Esophagus muscularis mucosa (tissue), 4 donors: ENCODE measurements at regions not wholly inside any gene's neighbourhood (a gene's known extent, or its start where the extent isn't known, plus 50 kb on each side); places are given as distances from the start of the nearest gene placed in this dataset.

Source experiments
- DNase-seq: peaks from one replicate; pipeline ENCODE4 v3.0.0-alpha.2; 2017; ENCODE audit errors: extremely low spot score
- H3K27ac ChIP-seq, 4 donors: fragments of 200-600 bp; sonication (generic); replicated peaks in 1 of 4; 1 replicate in 3 of 4; 2 replicates in 1 of 4; pipeline ENCODE4 v1.5.1; 2016 to 2019; ENCODE audit warnings: mild to moderate bottlenecking in 1 of 4
- H3K27me3 ChIP-seq, 4 donors: fragments of 200-600 bp; sonication (generic); one replicate each; pipeline versions ENCODE4 v1.5.1 to v1.6.0; 2016 to 2019
- H3K36me3 ChIP-seq, 4 donors: fragments of 200-600 bp; sonication (generic); one replicate each; pipeline ENCODE4 v1.5.1; 2016 to 2019
- H3K4me1 ChIP-seq, 4 donors: fragments of 200-600 bp; sonication (generic); one replicate each; pipeline ENCODE4 v1.5.1; 2016 to 2019
- H3K4me3 ChIP-seq, 4 donors: fragments of 200-600 bp; sonication (generic); 1 replicate in 2 of 4; 2 replicates in 2 of 4; pipeline ENCODE4 v1.5.1; 2016 to 2019; ENCODE audit warnings: mild to moderate bottlenecking in 4 of 4, moderate library complexity in 1 of 4
- H3K9me3 ChIP-seq, 4 donors: fragments of 200-600 bp; sonication (generic); 1 replicate in 3 of 4; 2 replicates in 1 of 4; pipeline ENCODE4 v1.5.1; 2016 to 2019
- EP300 ChIP-seq: sonication (generic); formaldehyde crosslinking; IDR thresholded peaks from one replicate; pipeline ENCODE4 v1.6.1; 2017; ENCODE audit warnings: antibody characterized with exemption
- POLR2A ChIP-seq: fragments of 450-650 bp; IDR thresholded peaks from one replicate; pipeline ENCODE4 v1.6.1; 2017; ENCODE audit warnings: antibody characterized with exemption, moderate library complexity, mild to moderate bottlenecking, low read depth
- POLR2AphosphoS5 ChIP-seq, 2 donors: sonication (generic); formaldehyde crosslinking; IDR thresholded peaks; one replicate each; pipeline ENCODE4 v1.6.1; 2017; ENCODE audit warnings: antibody characterized with exemption in 2 of 2
- WGBS: methylation state at CpG from one replicate; pipeline ENCODE4 v1.1.5; 2018; 5-methylcytosine and 5-hydroxymethylcytosine counted together
- intact Hi-C: fragments of 100-400 bp; cut with DNase I; formaldehyde crosslinking; loops from one replicate; pipeline ENCODE4 v1.15.1; 2023
- TF ChIP-seq, protein P1 (sequence below), 3 experiments: fragments of 200-600 bp in 2 of 3; fragments of 450-650 bp in 1 of 3; sonication (generic) in 2 of 3; IDR thresholded peaks; one replicate each; pipeline ENCODE4 v1.5.1; 2017 to 2019; ENCODE audit warnings: antibody characterized with exemption in 3 of 3, mild to moderate bottlenecking in 2 of 3, moderate library complexity in 1 of 3

DNA sequence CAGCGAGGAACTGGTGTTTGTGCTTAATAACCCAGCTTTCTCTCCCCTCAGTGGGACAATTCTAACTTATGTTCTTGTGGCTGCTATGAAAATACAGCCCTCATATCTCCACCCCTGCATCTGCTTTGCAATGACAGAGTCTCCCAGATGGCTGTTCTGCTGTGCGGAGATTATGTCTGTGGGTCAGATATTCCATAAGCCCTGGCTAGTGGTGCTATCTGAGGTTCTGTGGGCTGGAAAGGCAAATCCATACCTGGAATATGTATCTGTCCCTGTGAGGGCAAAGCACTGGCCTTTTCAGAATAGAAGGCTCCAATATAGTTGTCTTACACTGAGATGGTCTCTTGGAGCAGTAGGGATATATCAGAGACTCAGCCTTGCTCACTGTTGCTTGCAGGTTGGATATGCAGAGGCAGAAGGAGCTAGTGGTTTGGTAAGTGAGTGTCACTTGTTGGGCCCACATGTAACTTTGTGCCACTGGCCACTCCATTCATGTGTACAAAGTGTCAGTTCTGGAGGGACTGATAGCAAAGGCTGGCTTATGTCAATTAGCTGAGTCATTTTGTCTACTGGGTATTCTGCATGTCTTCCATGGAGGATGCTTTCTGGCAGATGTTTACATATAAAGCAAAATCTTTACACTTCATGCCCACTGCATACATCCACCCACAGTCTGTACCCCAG is 246.6 kb downstream of the FAM76B start:
- Histone ChIP-seq H3K4me1 (peaks cover 0 to 6% (median 0%) of the 10 kb centered on the region in 4 donors), H3K36me3 (no peaks in the 10 kb centered on the region), H3K27me3 (no peaks in the 10 kb centered on the region), H3K27ac (no peak overlapping the region), H3K4me3 (no peak overlapping the region), H3K9me3 (no peaks in the 10 kb centered on the region)
- WGBS, result 88% methylated on average over 1 of the region's 2 CpGs
- TF ChIP-seq EP300, result no peak
- TF ChIP-seq, protein P1, sequence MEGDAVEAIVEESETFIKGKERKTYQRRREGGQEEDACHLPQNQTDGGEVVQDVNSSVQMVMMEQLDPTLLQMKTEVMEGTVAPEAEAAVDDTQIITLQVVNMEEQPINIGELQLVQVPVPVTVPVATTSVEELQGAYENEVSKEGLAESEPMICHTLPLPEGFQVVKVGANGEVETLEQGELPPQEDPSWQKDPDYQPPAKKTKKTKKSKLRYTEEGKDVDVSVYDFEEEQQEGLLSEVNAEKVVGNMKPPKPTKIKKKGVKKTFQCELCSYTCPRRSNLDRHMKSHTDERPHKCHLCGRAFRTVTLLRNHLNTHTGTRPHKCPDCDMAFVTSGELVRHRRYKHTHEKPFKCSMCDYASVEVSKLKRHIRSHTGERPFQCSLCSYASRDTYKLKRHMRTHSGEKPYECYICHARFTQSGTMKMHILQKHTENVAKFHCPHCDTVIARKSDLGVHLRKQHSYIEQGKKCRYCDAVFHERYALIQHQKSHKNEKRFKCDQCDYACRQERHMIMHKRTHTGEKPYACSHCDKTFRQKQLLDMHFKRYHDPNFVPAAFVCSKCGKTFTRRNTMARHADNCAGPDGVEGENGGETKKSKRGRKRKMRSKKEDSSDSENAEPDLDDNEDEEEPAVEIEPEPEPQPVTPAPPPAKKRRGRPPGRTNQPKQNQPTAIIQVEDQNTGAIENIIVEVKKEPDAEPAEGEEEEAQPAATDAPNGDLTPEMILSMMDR (IDR thresholded peaks at IDR 0.05), result no peak
- TF ChIP-seq POLR2AphosphoS5 (IDR thresholded peaks at IDR 0.05), result no peak
- TF ChIP-seq POLR2A, result no peak
- peak; percentile 68 for DNase-seq
- intact Hi-C loops, result no loop called here

GRCh38 chr11:95541715-95542114 is 247.9 kb downstream of the FAM76B start:
- Histone ChIP-seq H3K36me3 (no peaks in the 10 kb centered on the region), H3K27me3 (no peaks in the 10 kb centered on the region), H3K4me1 (peaks cover 0 to 6% (median 0%) of the 10 kb centered on the region in 4 donors), H3K27ac (no peak overlapping the region), H3K9me3 (no peaks in the 10 kb centered on the region), H3K4me3 (no peak overlapping the region)
- 94% methylated on average over 4 of the region's 4 CpGs for WGBS
- intact Hi-C loops, result no loop called here
- DNase-seq, result peak; percentile 31
- no peak for TF ChIP-seq POLR2A
- no peak for TF ChIP-seq EP300
- TF ChIP-seq, protein P1 (IDR thresholded peaks at IDR 0.05), result no peak
- no peak for TF ChIP-seq POLR2AphosphoS5 (IDR thresholded peaks at IDR 0.05)

DNA sequence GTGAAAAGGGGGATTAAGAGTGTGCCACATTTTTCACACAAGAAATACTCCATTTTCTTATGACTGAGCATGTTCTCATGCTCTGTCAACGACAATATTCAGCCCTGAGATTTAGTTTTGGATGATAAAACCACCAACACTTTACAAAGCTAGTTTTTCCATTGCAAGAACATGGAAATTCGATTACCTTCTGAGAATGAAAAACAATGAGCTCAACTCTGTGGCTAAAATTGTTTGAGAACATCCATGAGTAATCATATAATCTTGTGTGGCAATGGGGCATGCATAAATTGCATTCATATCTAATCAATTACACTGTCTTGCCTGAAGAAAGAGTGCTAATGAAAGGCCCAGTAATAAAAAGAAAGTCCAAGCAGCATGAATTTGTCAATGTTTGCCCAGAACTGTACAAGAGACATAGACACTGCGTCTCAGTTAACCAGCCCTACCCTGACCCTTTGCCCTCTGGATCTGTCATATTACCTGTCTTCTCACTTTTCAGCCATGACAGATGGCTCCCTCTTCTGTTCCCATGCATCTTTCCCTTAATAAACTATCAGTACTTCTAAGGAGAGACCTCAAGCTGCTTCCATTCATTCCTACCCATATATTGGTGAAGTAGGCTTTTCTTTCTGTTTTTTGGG is 253.4 kb downstream of the FAM76B start:
- intact Hi-C loops, result no loop called here

DNA sequence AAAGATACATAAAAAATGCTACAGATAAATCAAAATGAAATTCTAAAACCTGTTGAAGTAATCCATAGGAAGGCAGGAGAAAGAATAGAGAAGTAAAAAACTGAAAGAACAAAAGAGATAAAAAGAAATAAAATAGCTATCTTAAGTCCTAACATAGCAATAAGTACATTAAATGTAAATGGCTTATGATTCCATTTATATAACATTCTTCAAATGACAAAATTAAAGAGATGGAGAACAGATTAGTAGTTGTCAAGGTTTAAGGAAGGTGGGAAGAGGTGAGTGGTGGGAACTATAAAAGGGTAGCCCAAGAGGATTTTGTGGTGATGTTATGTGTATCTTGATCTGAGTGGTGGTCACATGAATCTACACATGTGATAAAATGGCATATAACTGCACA is 254.8 kb downstream of the FAM76B start:
- H3K27me3 ChIP-seq, result no peaks in the 10 kb centered on the region
- H3K4me1 ChIP-seq, result no peaks in the 10 kb centered on the region
- no peak overlapping the region for H3K4me3 ChIP-seq
- no peaks in the 10 kb centered on the region for H3K9me3 ChIP-seq
- DNase-seq, result no peak
- no peak for TF ChIP-seq POLR2AphosphoS5 (IDR thresholded peaks at IDR 0.05)
- TF ChIP-seq POLR2A, result no peak
- TF ChIP-seq, protein P1 (IDR thresholded peaks at IDR 0.05), result no peak
- intact Hi-C loops, result no loop called here
- no peaks in the 10 kb centered on the region for H3K36me3 ChIP-seq
- H3K27ac ChIP-seq, result no peak overlapping the region

More for the DNA sequence above, 253.4 kb downstream of the FAM76B start:
- no peaks in the 10 kb centered on the region for H3K9me3 ChIP-seq
- no peaks in the 10 kb centered on the region for H3K4me1 ChIP-seq
- TF ChIP-seq, protein P1 (IDR thresholded peaks at IDR 0.05), result no peak
- 85% methylated on average over 3 of the region's 3 CpGs for WGBS
- no peak overlapping the region for H3K4me3 ChIP-seq
- no peaks in the 10 kb centered on the region for H3K27me3 ChIP-seq
- H3K36me3 ChIP-seq, result no peaks in the 10 kb centered on the region
- H3K27ac ChIP-seq, result no peak overlapping the region
- no peak for DNase-seq

DNA sequence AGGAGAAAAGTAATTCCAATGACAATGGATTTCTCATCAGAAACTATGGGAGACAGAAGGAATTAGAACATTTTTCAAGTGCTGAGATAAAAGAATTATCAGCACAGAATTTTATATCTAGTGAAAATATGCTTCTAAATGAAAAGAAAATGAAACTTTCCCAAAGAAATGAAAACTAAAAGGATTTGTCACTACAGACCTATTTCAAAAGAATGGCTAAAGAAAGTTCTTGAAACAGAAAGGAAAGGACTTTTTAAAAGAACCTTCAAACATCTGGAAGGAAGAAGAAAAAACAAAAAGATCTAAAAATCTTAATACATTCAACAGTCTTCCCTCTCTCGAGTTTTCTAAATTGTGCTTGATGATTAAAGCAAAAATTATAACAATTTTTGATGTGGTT is 255.4 kb downstream of the FAM76B start:
- H3K27ac ChIP-seq, result no peak overlapping the region
- H3K9me3 ChIP-seq, result no peaks in the 10 kb centered on the region
- H3K4me3 ChIP-seq, result no peak overlapping the region
- 87% methylated on average over 1 of the region's 1 CpG for WGBS
- H3K27me3 ChIP-seq, result no peaks in the 10 kb centered on the region
- no peak for TF ChIP-seq POLR2AphosphoS5 (IDR thresholded peaks at IDR 0.05)
- no peak for TF ChIP-seq POLR2A
- TF ChIP-seq EP300, result no peak
- TF ChIP-seq, protein P1 (IDR thresholded peaks at IDR 0.05), result no peak
- no peak for DNase-seq
- no peaks in the 10 kb centered on the region for H3K4me1 ChIP-seq
- H3K36me3 ChIP-seq, result no peaks in the 10 kb centered on the region
- intact Hi-C loops, result no loop called here
